Amniotic stem cell (primary cell): ENCODE measurements at regions not wholly inside any gene's neighbourhood (a gene's known extent, or its start where the extent isn't known, plus 50 kb on each side); places are given as distances from the start of the nearest gene placed in this dataset.
"Not testable (repeated sequence)": the region's sequence is repeated elsewhere in the genome, so short reads cannot be mapped to it uniquely, and the experiment has no call there.

Experiments used
- DNase-seq: peaks from one replicate; lab custom pipeline; 2025; lab: John Stamatoyannopoulos, UW

DNA sequence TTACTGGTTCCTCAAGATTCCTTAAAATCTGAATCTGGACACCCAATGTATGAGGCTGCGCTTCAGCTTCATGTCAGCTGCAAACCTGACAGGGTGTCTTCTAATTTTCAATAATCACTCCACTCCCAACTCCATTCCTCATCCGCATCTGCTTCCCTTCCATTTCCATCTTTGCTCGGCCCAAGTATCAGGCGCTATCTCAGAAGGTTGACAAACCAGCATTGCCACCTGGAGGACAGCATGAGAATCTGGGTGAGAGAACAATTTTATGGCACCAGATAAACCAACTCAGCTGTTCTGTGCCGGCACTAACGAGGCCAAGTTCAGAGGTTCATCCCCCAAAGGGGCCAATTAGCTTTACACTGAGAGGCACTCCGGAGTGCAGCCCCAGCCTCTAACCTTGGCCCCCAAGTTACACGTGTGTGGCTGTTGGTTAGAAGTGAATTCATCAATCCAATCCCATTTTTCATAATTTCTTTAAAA, 79.1 kb upstream of the LMO2 start:
- DNase-seq: peak; percentile 19

DNA sequence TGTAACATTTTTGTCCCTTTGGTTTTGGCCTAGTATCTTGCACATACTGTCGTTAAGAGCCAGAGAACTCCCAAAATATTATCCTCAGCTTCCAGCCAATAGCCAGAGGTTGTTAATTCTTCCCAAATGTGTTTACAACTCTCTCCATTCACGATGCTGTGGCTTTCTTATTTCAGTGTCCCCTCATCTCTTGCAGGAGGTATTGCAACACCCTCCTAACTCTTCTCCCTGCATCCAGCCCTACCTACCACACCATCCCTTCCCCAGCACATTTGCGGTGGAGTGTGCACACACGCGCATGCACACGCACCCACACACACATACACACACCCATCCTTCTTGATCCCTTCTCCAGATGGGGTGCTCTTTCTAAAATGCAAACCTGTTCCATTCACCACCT, 75.6 kb upstream of the LMO2 start:
- DNase-seq: no peak

DNA sequence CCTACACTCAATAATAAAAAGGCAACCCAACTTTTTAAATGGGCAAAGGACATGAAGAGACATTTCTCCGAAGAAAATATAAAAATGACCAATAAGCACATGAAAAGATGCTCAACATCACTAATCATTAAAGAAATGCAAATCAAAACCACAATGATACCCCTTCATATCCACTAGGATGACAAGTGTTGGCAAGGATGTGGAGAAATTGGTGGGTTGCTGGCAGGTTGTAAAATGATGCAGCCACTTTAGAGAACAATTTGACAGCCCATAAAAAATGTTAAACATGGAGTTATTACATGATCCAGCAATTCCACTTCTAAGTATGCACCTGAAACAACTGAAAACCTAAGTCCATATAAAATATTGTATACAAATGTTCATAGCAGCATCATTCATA, 73.2 kb upstream of the LMO2 start:
- DNase-seq: no peak

GRCh38 chr11:33959855-33960400, 68.1 kb upstream of the LMO2 start:
- DNase-seq: no peak

- DNase-seq: no peak
These were observed 65.5 kb upstream of the LMO2 start for GRCh38 chr11:33957304-33957917.

DNA sequence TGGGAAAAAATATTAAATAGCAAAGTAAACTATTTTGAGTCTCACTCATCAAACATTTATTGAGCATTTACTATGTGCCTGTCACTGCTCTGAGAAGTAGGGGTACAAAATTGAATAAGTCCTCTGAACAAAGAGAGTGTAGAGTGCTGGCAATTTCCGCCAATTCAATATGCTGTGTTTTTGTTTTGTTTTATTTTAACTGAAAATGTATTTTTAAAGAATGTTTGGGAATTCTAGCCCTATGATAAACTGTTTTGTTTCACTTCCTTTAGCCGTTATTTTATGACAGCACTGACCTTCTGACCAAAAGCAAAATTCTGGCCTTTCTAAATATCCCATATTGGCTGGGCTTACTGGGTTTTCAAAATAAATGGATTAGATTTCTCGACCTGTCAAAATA, 64.7 kb upstream of the LMO2 start:
- no peak for DNase-seq

DNA sequence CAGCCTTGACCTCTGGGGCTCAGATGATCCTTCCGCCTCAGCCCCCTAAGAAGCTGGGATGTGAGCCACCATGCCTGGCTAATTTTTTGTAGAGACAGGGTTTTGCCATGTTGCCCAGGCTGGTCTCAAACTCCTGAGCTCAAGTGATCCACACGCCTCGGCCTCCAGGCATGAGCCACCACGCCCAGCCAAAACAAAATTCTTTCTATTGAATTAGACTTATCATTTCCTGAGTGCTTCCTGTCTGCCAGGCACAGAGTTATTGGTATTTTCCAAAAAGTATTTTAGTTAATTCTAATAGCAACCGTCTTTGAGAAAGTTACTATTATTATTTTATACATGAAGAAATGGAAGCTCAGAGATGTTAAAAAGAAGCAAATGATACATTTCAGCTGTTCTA, 61.4 kb upstream of the LMO2 start:
- DNase-seq: no peak

GRCh38 chr11:33952805-33953204, 60.9 kb upstream of the LMO2 start:
- DNase-seq: no peak

DNA sequence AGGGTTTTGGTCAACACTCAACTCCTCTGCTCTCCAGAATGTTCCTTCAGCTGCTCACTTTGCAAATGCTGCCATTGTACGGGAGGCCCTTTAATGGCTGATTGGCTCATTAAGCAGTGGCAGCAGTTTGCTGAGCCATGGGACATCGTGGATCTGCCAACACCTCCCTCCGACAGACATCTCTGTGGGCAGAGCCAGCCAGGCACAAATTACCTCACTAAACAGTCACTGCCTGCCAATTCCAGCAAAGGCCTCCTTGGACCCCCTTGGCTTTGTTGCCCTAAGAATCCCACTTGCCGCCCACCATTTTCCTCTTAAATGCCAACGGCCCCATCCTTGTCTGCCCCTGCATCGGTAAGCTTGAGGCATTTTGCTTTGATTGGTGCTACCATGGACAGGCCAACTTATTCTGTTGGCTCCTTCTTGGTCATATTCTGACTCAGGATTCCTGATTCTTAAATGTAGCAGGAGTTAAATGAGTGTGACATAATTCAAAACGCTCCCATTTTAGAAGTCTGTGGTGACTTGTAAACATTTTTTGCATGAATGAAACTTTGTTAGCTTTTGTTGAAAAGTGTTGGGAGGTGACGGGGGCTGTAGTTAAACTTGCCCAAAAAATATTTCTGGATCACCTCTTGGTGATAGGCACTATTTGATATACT, 57.5 kb upstream of the LMO2 start:
- DNase-seq: no peak

DNA sequence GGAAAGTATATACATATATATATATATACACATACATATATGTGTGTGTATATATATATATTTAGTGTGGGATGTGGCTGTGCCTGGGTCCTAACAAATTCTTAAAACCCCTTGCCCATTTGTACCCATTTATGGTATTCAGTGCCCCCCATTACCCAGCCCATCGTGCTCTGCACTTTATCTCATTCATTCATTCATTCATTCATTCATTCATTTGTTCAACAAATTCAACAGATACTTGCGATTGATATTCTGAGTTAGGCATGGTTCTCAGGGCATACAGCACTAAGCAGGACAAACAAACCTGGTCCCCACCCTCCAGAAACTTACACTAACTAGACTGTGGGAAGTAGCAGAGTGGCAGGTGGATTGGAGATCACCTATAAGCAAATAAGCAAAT, 56.6 kb upstream of the LMO2 start:
- no peak for DNase-seq

DNA sequence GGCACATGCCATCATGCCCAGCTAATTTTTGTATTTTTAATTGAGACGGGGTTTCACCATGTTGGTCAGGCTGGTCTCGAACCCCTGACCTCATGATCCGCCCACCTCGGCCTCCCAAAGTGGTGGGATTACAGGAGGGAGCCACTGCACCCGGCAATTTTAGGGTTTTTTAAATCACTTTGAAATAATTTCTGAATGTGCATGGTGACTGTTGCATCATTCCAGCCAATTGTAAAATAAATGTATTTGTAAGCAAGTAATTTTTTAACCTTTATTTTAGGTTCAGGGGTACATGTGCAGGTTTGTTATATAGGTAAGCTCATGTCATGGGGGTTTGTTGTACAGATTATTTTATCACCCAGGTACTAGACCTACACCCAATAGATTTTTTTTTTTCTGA, 56.0 kb upstream of the LMO2 start:
- not testable (repeated sequence) for DNase-seq

DNA sequence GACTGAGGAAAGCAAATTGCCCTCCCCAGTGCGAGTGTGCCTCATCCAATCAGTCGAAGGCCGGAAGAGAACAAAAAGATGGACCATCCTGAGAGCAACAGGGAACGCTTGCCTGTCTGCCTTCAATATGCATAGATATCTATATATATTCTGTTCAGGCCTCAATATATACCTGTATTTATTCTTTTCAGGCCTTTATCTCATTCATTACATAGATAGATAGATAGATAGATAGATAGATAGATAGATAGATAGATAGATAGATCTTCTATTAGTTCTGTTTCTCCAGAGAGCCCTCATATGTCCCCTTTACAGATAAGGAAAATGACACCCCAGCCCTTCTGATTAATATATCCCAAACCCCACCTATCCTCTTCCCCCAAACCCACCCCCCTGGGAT, 55.1 kb upstream of the LMO2 start:
- no peak for DNase-seq

GRCh38 chr11:33945481-33946268, 53.8 kb upstream of the LMO2 start:
- DNase-seq: no peak

GRCh38 chr11:33944693-33945424, 53.0 kb upstream of the LMO2 start:
- no peak for DNase-seq

- no peak for DNase-seq
These were observed 52.4 kb upstream of the LMO2 start for GRCh38 chr11:33944345-33944692.

DNA sequence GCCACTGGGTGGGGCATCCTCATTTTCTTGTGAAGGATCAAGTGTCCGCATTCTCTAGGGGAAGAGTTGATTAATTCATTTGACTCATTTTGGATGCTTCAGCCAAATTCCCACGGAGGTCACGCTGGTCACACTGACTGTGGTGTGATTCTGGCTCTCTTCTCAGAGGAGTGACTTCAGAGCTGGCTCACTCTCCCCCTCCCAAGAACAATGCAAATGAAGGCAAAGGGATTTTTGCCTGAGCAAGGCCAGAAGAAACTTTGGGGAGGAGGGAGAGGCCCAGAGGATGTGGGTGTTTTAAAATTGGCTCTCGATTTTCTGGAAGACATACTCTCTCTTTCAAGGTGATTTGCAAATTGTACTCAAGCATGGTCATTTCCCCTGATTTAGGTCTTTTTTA, 51.1 kb upstream of the LMO2 start:
- no peak for DNase-seq

DNA sequence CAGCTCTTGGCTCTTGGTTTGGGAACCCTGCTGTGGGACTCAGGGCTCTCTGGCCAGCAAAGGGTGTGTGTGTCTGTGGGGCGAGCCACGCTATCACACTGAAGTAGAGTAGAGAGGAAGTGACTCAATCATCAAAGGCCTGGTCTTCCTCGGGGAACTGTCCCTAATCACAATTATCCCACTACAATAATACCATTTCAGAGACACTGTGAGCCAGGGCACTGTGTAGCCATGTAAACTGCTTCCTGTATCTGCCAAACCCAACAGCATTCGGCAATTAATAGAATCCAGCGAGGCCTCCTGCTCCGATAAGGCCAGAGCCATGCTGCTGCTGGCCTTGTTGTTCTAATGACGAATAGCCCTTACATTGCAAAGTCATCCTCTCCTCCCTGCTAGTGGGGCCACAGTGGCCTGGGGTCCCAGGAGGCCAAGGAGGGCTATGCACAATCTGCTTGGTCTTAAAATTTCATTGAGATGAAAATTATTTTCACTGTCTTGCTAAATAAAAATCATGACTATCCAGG, 49.8 kb upstream of the LMO2 start:
- no peak for DNase-seq
